Prostate gland (tissue), 2 donors: ENCODE measurements at regions not wholly inside any gene's neighbourhood (a gene's known extent, or its start where the extent isn't known, plus 50 kb on each side); places are given as distances from the start of the nearest gene placed in this dataset.

Experiments
- CTCF ChIP-seq, 4 experiments: fragments of 200-600 bp in 2 of 4; fragments of 450-650 bp in 2 of 4; sonication (generic) in 2 of 4; IDR thresholded peaks; 1 replicate in 3 of 4; 2 replicates in 1 of 4; pipeline ENCODE4 v1.5.1; 2016 to 2019; ENCODE audit warnings: antibody characterized with exemption in 4 of 4, mild to moderate bottlenecking in 2 of 4, moderate library complexity in 2 of 4
- POLR2A ChIP-seq: fragments of 450-650 bp; IDR thresholded peaks from one replicate; pipeline ENCODE4 v1.6.1; 2016; ENCODE audit warnings: antibody characterized with exemption, mild to moderate bottlenecking
- POLR2AphosphoS5 ChIP-seq: sonication (generic); formaldehyde crosslinking; IDR thresholded peaks from one replicate; pipeline ENCODE4 v1.6.1; 2017; ENCODE audit warnings: antibody characterized with exemption

DNA sequence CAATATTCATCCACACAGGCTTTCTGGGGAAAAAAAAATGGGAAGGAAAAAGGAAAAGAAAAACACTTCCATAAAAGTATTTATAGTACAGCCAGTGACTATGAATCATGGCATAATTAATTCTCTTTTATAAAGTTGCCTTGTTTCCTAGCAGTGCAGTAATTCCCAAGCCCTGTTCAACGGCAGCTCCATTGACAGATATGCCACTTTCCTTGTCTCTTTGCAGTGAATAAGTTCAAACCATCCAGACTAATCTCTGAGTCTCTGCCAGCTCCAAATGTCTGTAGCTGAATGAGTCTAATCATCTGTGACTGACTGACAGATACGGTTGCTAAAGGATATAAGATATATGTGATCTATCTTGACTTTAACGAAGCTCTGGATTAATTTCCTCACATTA lies 52.9 kb upstream of the KCNJ16 start:
- TF ChIP-seq POLR2A (no peak), CTCF (IDR thresholded peaks at IDR 0.05) (no peak), POLR2AphosphoS5 (no peak)
